GM18873 (cell line): ENCODE measurements at regions not wholly inside any gene's neighbourhood (a gene's known extent, or its start where the extent isn't known, plus 50 kb on each side); places are given as distances from the start of the nearest gene placed in this dataset.

ENCODE experiments used
- ATAC-seq: cut with Tn5 transposase; IDR thresholded peaks from one replicate; pipeline ENCODE4 v1.9.1; 2021; ENCODE audit warnings: mild to moderate bottlenecking, moderate library complexity, moderate number of reproducible peaks; ENCODE audit not compliant: unreplicated experiment, low FRiP score

DNA sequence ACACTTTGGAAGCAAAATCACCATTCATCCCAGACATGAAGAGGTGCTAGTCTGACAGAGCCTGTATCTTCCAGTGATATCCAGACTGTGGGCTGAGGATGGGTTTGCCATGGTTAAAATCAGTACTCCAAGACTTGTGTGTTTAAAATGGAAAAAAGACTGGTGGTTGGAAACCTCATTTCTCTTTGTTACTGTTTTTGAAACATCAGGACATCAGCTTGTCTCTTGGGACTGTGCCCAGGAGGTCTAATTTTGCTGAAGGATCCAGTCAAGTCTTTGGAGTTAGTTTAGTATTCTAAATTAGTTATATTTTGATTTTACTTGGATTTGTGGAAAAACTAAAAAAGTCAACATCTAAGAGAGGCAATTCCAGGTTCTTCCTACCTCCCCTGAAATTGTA, 578.4 kb downstream of the PLCL1 start:
- ATAC-seq, result no peak

DNA sequence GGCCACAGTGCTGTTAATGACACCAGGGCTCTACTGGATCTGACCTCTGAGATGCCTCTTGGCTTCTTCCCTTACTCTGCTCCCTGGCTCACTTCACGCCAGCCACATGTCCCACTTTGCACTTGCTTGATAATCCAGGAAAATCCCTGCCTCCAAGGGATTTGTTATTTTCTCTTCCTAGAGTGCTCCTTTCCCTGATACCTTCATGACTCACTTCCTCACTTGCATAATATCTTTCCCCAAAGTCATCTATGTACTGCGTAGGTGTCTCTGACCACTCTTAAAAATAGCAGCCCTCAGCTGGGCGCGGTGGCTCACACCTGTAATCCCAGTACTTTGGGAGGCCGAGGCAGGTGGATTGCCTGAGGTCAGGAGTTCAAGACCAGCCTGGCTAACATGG, 572.3 kb downstream of the PLCL1 start:
- no peak for ATAC-seq

GRCh38 chr2:198375083-198375410, 570.7 kb downstream of the PLCL1 start:
- no peak for ATAC-seq

- no peak for ATAC-seq
Observed at GRCh38 chr2:198374375-198375082, 570.1 kb downstream of the PLCL1 start.

DNA sequence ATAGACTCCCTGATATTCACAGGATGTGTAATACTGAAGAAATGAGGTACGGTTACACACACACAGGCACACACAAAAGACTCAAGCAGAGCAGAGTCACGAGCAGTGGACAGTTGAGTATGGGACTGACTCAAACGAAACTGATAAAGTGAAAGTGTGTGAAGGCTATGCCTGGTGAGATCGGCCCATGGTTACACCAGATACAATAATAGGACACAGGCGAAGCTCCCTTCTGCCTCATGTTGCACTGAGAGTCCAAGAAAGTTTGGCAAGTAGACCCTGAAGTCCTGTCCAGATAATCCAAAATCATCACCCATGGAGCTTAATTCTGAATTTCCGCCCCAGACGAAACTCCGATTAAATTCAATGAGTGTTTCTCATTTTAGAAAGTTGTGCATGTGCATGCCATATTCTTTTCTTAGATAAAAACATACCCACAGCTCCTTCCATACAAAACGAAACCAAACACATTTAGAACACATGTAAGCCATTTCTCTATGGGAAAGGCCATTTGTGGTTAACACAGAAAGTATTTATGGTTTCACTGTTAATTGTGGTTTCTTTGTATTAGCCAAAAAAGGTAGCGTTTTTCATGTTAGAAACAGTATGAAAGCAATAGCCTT, 567.6 kb downstream of the PLCL1 start:
- peak; percentile 94 for ATAC-seq

DNA sequence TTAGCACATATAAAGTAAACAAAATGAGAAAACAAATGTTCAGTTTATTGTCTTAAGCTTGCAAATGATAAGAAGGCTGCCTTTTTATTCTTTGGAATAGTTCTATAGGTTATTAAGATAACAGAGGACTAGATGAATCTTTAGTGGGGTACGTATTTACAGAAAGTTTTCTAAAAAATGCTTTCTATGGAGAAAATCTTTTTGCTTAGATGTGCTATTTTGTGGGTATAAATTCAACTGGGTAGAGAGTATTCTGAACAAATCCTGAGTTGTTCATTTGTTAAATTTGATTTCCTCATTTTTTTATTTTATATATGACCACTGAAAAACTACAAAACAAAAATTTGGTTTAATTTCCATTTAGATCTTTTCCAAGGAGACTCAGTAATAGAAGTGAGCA, 566.9 kb downstream of the PLCL1 start:
- ATAC-seq, result no peak

DNA sequence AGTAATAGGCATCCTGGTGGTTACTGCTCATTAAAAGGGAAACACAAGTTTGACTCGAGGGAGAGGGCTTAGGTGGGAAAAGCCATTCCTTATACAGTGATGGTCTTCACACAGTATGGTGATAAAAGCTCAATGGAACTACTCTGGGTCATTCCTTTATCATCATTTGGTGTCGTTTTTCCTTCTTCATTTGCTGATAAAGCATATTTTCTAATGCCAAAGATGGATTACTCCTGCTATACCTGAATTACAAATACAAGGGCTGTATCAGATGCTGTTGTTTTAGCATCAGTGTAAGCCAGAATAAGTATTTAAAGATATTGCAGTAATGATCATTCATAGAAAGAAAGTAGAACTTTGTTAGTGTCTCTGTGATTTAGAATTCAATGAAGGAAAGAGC, 563.7 kb downstream of the PLCL1 start:
- ATAC-seq, result no peak

- ATAC-seq, result no peak
Observed at GRCh38 chr2:198362740-198363139, 558.3 kb downstream of the PLCL1 start.

- ATAC-seq, result no peak
Observed at GRCh38 chr2:198359308-198359707, 554.9 kb downstream of the PLCL1 start.

GRCh38 chr2:198356157-198356556, 551.8 kb downstream of the PLCL1 start:
- ATAC-seq, result no peak

- ATAC-seq, result no peak
Observed at GRCh38 chr2:198351647-198352046, 547.3 kb downstream of the PLCL1 start.

GRCh38 chr2:198347946-198348345, 543.6 kb downstream of the PLCL1 start:
- no peak for ATAC-seq

GRCh38 chr2:198347349-198347748, 543.0 kb downstream of the PLCL1 start:
- ATAC-seq, result no peak

DNA sequence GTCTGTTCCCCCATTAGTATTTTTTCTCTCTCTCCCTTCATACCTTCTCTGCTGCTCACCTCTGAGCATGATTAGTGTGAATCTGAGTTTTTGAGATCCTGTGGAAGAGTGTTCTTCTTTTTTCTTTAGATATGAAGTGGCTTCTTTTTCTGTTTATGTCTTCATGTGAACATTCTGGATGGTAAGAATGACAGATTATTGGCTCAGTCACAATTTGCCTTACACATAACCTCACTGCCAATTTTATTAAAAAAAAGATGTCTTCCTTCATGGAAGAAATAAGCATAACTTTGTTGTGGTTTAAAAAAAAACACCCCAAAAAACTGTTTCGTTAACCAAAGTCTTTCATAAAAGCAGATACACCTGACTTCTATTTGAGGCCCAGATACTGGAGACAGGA, 539.1 kb downstream of the PLCL1 start:
- ATAC-seq, result no peak

DNA sequence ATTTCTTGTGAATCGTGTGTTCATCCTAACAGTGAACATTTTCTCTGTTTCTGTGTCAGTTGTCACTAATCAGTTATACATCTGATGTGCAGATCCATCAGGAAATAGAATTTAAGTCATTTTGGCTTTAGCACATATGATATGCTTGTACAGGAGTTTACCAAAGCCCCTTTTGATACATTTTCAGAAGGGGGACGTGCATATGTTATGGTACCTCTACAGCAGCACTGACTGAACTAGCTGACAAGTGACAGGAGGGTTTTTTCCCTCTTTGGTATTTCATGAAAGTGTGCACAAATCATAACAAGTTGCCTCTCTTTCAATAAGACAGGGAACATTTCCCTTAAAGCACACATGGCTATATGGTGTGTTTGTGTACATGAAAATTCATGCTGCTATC, 536.5 kb downstream of the PLCL1 start:
- no peak for ATAC-seq

- ATAC-seq, result no peak
Observed at GRCh38 chr2:198339116-198339515, 534.7 kb downstream of the PLCL1 start.

- ATAC-seq, result no peak
Observed at GRCh38 chr2:198337368-198337767, 533.0 kb downstream of the PLCL1 start.

DNA sequence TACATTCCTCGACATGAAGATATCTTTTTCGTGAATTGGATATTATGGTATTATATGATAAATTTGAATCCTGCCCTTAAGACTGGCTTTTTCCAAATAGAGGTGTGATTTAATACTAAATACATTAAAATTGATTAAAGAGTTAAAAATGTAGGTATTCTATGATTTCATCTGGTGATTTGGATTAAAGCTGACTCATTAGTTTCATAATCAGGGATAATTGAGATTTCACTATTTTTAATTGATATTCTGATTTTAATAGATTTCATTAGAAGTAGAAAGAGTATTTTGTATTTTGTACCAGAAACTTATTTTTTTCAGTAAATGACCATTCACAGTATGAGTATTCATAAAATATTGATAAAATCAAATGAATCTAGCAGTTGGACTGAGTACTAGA, 524.1 kb downstream of the PLCL1 start:
- ATAC-seq, result no peak

DNA sequence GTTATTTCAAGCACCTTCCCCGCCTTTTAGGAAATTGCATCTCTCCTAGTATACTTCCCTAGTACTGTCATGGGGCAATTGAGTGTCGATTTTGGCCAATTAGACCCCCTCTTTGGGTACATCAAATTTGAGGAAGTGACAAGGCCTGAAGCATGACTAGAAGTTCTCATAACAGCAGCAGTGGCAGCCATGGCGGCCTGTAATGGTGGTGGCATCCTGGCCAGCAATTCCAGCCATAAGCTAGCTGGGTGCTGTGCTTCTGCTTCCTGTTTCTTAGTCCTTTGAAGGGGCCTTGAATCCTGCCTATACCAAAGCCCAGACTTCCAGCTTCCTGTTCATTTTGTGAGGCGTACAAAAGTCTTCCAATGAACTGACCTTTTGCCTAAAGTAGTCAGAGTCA, 523.1 kb downstream of the PLCL1 start:
- ATAC-seq, result no peak

DNA sequence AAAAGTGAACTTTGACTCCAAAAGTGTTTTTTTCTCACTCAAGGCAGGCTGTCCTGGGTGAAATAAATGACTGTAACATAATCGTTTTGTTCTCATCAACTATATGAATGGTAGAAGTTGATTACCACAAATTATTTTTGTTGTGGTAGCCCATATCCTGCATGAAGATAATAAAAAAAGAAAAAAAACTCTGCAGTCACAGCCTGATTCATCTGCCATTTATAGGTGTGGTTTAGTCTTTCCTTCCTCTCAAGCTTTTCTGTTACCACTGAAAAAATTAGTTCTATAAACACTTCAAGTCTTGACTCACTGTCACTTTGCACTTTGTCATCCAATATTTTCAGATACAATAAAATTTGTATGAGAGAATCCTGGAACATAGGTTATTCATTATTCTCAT, 522.0 kb downstream of the PLCL1 start:
- no peak for ATAC-seq

DNA sequence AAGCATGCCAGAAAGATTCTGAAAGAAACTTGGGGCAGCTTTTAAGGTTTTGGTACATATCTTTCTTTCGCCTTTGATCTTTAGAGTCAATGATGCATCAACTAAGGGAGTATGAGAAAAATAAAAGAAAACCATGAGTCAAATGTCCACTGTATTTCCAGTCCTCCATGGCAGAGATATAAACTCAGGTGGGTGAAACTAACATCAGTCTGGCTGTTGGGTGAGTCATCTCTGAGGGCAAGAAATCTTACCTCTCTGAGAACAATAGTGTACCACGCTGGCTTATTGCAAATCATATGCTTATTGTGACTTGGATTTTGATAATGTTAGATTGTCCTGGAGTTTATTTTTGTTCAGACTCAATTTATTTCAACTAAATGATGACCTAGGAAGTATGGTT, 521.0 kb downstream of the PLCL1 start:
- ATAC-seq, result no peak

GRCh38 chr2:198324071-198324470, 519.7 kb downstream of the PLCL1 start:
- ATAC-seq, result no peak

GRCh38 chr2:198322275-198322674, 517.9 kb downstream of the PLCL1 start:
- ATAC-seq, result no peak
